GM12878 (cell line): ENCODE measurements at regions not wholly inside any gene's neighbourhood (a gene's known extent, or its start where the extent isn't known, plus 50 kb on each side); places are given as distances from the start of the nearest gene placed in this dataset.
"Not testable (repeated sequence)": the region's sequence is repeated elsewhere in the genome, so short reads cannot be mapped to it uniquely, and the experiment has no call there.

Source experiments
- ATAC-seq: fragments of 200-7000 bp; cut with Tn5 transposase; 3 replicates; pipeline ENCODE4 v1.9.1; 2020; ENCODE audit warnings: mild to moderate bottlenecking, moderate library complexity
- BruUV-seq: library from RNA; stranded (reverse); fragments of 400-500 nt; replicated peaks from 2 replicates; lab custom pipeline; 2021; lab: Mats Ljungman, UMichigan
- CTCF ChIA-PET: fragments of 300-600 bp; sonication (Branson Sonifier 250); formaldehyde crosslinking; extraction: SDS; loops from one replicate; lab custom pipeline; 2021; ENCODE audit warnings: inconsistent platforms; lab: Yijun Ruan, JAX
- POLR2A ChIA-PET: fragments of 350-600 bp; formaldehyde crosslinking; extraction: SDS; loops from one replicate; lab custom pipeline; 2021; ENCODE audit warnings: inconsistent platforms; lab: Charles Lee
- RAD21 ChIA-PET: fragments of 300-600 bp; sonication (Branson Sonifier 250); formaldehyde crosslinking; loops from one replicate; lab custom pipeline; 2023; ENCODE audit warnings: antibody characterized with exemption; ENCODE audit not compliant: unreplicated experiment; lab: Charles Lee
- SMC1A ChIA-PET: fragments of 300-600 bp; sonication (Branson Sonifier 250); formaldehyde crosslinking; loops from one replicate; lab custom pipeline; 2023; ENCODE audit not compliant: unreplicated experiment, uncharacterized antibody; lab: Charles Lee
- DNase-seq: peaks from one replicate; pipeline ENCODE4 v3.0.0-alpha.2; 2011; ENCODE audit warnings: low read depth, low spot score
- FAIRE-seq: peaks from 3 replicates; lab custom pipeline; 2011; peaks lifted over from hg19 to GRCh38; lab: Jason Lieb, UNC
- H2AFZ ChIP-seq: 2 replicates; pipeline ENCODE4 v1.6.0; 2011; ENCODE audit warnings: low read depth, low read length, control low read depth; ENCODE audit not compliant: control insufficient read depth
- H3K27ac ChIP-seq: 2 replicates; pipeline ENCODE4 v1.5.1; 2011; ENCODE audit warnings: control low read depth; ENCODE audit not compliant: control insufficient read depth, insufficient read depth
- H3K27me3 ChIP-seq, 2 experiments: replicated peaks in 1 of 2; 2 replicates each; pipeline versions ENCODE4 v1.6.0 to v1.6.1; 2011; ENCODE audit warnings: low read length in 1 of 2; ENCODE audit not compliant: control insufficient read depth in 2 of 2, insufficient read depth in 2 of 2
- H3K36me3 ChIP-seq, 2 experiments: 2 replicates each; pipeline ENCODE4 v1.5.1; 2011; ENCODE audit warnings: low read length in 1 of 2; ENCODE audit not compliant: control insufficient read depth in 2 of 2, insufficient read depth in 2 of 2
- H3K4me1 ChIP-seq: 2 replicates; pipeline ENCODE4 v1.6.1; 2011; ENCODE audit warnings: mild to moderate bottlenecking, low read length, moderate library complexity, mixed read lengths; ENCODE audit not compliant: control insufficient read depth, insufficient read depth
- H3K4me2 ChIP-seq: 2 replicates; pipeline ENCODE4 v1.6.0; 2011; ENCODE audit warnings: control low read depth; ENCODE audit not compliant: control insufficient read depth, insufficient read depth
- H3K4me3 ChIP-seq: fragments of 200-600 bp; sonication (generic); 2 replicates; pipeline ENCODE4 v1.5.1; 2016
- H3K79me2 ChIP-seq: 2 replicates; pipeline ENCODE4 v1.6.0; 2011; ENCODE audit warnings: low read length; ENCODE audit not compliant: control insufficient read depth, insufficient read depth
- H3K9ac ChIP-seq: 2 replicates; pipeline ENCODE4 v1.8.0; 2011; ENCODE audit warnings: low read length, control low read depth, mixed read lengths; ENCODE audit not compliant: control insufficient read depth, insufficient read depth
- H3K9me3 ChIP-seq: replicated peaks from 3 replicates; pipeline ENCODE4 v1.5.1; 2011; ENCODE audit warnings: mild to moderate bottlenecking, low read length; ENCODE audit not compliant: control insufficient read depth, insufficient read depth
- H4K20me1 ChIP-seq: 2 replicates; pipeline ENCODE4 v1.6.0; 2011; ENCODE audit not compliant: control insufficient read depth, insufficient read depth
- ESRRA ChIP-seq: IDR thresholded peaks from 2 replicates; pipeline ENCODE4 v1.6.1; 2012; ENCODE audit warnings: mild to moderate bottlenecking, low read length, improper control_type of control experiment
- HDAC6 ChIP-seq: fragments of 200-600 bp; sonication (generic); IDR thresholded peaks from one replicate; pipeline ENCODE4 v1.8.0; 2017; ENCODE audit warnings: antibody characterized with exemption; ENCODE audit not compliant: unreplicated experiment
- HDGF ChIP-seq: fragments of 450-650 bp; IDR thresholded peaks from 2 replicates; pipeline ENCODE4 v1.6.1; 2016; ENCODE audit warnings: antibody characterized with exemption
- ZBTB11 ChIP-seq: fragments of 450-650 bp; formaldehyde crosslinking; IDR thresholded peaks from 2 replicates; pipeline ENCODE4 v1.5.0; 2022; ENCODE audit warnings: mild to moderate bottlenecking, missing genetic modification characterization
- WGBS: methylation state at CpG from one replicate; pipeline ENCODE4 v1.1.6; 2016; ENCODE audit warnings: low lambda C conversion rate; ENCODE audit not compliant: insufficient replicate concordance, insufficient coverage; ENCODE audit errors: missing lambda C conversion rate; 5-methylcytosine and 5-hydroxymethylcytosine counted together
- in situ Hi-C: fragments of 300-500 bp; cut with MboI; formaldehyde crosslinking; loops from 9 replicates; pipeline ENCODE4 v1.14.3; 2018; ENCODE audit warnings: mixed read lengths
- intact Hi-C: fragments of 100-400 bp; cut with micrococcal nuclease; formaldehyde crosslinking; loops from one replicate; pipeline ENCODE4 v1.14.2; 2022; ENCODE audit not compliant: unreplicated experiment

DNA sequence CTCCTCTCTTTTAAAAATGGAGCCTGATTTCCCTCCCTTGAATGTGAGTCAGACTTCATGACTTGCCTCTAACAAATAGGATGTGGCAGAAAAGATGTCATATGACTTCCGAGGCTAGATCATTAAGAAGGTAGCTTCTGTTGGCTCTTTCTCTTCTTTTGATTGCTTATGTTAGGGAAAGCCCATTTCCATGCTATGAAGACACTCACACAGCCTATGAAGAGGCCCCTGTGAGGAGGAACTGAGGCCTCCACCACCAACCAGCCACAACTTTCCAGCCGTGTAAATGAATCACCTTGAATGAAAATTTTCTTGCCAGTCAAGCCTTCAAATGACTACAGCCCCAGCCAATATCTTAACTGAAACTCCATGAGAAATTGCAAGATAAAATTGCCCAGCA, 413.4 kb downstream of the TMEM38B start:
- no peak for FAIRE-seq
- WGBS, result 0% methylated on average over 2 of the region's 2 CpGs
- RAD21 ChIA-PET, result no interaction called here
- H3K27me3 ChIP-seq, result no peaks in the 10 kb centered on the region
- H3K27ac ChIP-seq, result no peak overlapping the region
- CTCF ChIA-PET, result no interaction called here
- SMC1A ChIA-PET, result interaction anchor here (0.8 kb wide), 1 partner anchor 24 kb away, joined by 4 read pairs; no protein-coding TSS in a partner anchor
- POLR2A ChIA-PET, result no interaction called here
- H4K20me1 ChIP-seq, result no peaks in the 10 kb centered on the region
- TF ChIP-seq HDGF, result no peak
- no peak for TF ChIP-seq ZBTB11 (CRISPR knock-in tag)
- TF ChIP-seq ESRRA, result no peak
- no peak for TF ChIP-seq HDAC6
- TF ChIP-seq, all 136 proteins: peak for 0
- no TSS peak for BruUV-seq
- Histone ChIP-seq H3K4me1 (no peaks in the 10 kb centered on the region), H3K4me2 (no peak overlapping the region), H3K36me3 (no peaks in the 10 kb centered on the region), H3K9ac (no peak overlapping the region), H3K79me2 (no peaks in the 10 kb centered on the region), H3K4me3 (no peak overlapping the region), H3K9me3 (no peaks in the 10 kb centered on the region), H2AFZ (no peak overlapping the region)
- DNase-seq, result no peak
- in situ Hi-C loops (no loop called here), intact Hi-C loops (no loop called here)
- ATAC-seq, result peak; percentile 41

DNA sequence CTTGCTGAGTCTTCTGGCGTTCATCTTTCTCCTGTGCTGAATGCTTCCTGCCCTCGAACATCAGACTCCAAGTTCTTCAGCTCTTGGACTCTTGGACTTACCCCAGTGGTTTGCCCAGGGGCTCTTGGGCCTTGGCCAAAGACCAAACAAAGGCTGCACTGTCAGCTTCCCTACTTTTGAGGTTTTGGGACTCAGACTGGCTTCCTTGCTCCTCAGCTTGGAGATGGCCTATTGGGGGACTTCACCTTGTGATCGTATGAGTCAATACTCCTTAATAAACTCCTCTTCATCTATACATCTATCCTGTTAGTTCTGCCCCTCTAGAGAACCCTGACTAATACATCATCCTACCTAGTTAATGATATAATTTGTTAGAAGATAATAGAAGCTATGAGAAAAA, 415.4 kb downstream of the TMEM38B start:
- H2AFZ ChIP-seq, RAD21 ChIA-PET, H3K4me2 ChIP-seq, H3K27me3 ChIP-seq, H3K4me1 ChIP-seq, H4K20me1 ChIP-seq, H3K79me2 ChIP-seq, FAIRE-seq, H3K9me3 ChIP-seq, H3K36me3 ChIP-seq, H3K4me3 ChIP-seq, BruUV-seq, H3K9ac ChIP-seq, intact Hi-C loops, in situ Hi-C loops, H3K27ac ChIP-seq, POLR2A ChIA-PET, DNase-seq, ATAC-seq: not testable (repeated sequence)
- 13% methylated on average over 3 of the region's 3 CpGs for WGBS
- CTCF ChIA-PET, result interaction anchor here (0.6 kb wide), 1 partner anchor 24 kb away, joined by 3 read pairs; no protein-coding TSS in a partner anchor
- SMC1A ChIA-PET, result interaction anchor here (1.4 kb wide), 1 partner anchor 9 kb away, joined by 3 read pairs; no protein-coding TSS in a partner anchor
